ENCODE measurements at regions not wholly inside any gene's neighbourhood (a gene's known extent, or its start where the extent isn't known, plus 50 kb on each side); places are given as distances from the start of the nearest gene placed in this dataset.

DNA sequence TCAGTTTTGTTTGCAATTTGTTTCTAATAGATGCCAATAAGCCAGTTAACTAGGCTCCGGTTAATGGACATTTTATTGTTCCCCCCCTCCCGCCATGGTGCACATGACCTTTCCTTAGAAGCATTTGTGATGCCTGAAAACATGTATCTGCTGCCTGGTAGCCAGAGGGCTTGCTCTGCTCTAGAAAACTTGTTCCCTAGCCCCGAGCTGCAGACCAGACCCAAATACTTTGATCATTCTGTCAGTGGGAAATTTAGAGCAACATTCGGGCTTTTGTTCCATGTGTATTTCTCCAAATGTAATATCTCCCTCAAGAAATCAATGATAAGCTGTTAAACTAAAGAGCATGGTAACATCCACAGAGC, 104.7 kb downstream of the EVX1 start:
- peak; percentile 48 to 55 for DNase-seq
- WGBS (ENCODE audit: extremely low coverage, insufficient coverage, insufficient read length), result no CpG with 5 or more reads among the region's 4 CpGs
- Histone ChIP-seq H3K4me3 (ENCODE audit: low read depth, low read length) (no peak overlapping the region), H2BK120ac (ENCODE audit: insufficient read depth, low read length, poor library complexity) (peak overlapping the region; percentile 96), H4K12ac (ENCODE audit: low read depth, low read length) (no peak overlapping the region), H2BK5ac (ENCODE audit: low read depth, low read length, poor library complexity) (peak overlapping the region; percentile 98), H3K18ac (ENCODE audit: low read length) (no peak overlapping the region), H3K9ac (ENCODE audit: low read length) (no peak overlapping the region), H3K79me1 (ENCODE audit: low read length) (peaks cover 26% of the 10 kb centered on the region), H3K27ac (ENCODE audit: low read depth, low read length) (peak overlapping the region; percentile 96), H2AK5ac (ENCODE audit: low read length) (no peak overlapping the region), H4K8ac (ENCODE audit: low read depth, low read length) (peak overlapping the region; percentile 69), H3K36me3 (ENCODE audit: control insufficient read depth in 1 of 2, insufficient read depth in 2 of 2, low read length in 2 of 2) (no peaks in the 10 kb centered on the region), H2BK12ac (ENCODE audit: low read length) (peak overlapping the region; percentile 56), H3K4me2 (ENCODE audit: low read length) (peak overlapping the region; percentile 18), H3K23ac (ENCODE audit: low read length) (no peak overlapping the region), H4K91ac (ENCODE audit: low read depth, low read length) (peak overlapping the region; percentile 87), H3K14ac (ENCODE audit: low read length) (peak overlapping the region; percentile 86), H2AFZ (ENCODE audit: insufficient read depth, low read length, poor library complexity) (no peak overlapping the region), H3K79me2 (ENCODE audit: control insufficient read depth, insufficient read depth, low read length, poor library complexity) (no peaks in the 10 kb centered on the region), H3K4me1 (ENCODE audit: control insufficient read depth in 1 of 2, insufficient read depth in 2 of 2, low read length in 2 of 2) (peaks cover 14 to 16% of the 10 kb centered on the region in 2 experiments), H3K9me3 (ENCODE audit: insufficient read depth, low read depth, low read length) (no peaks in the 10 kb centered on the region), H3K27me3 (ENCODE audit: insufficient read depth, low read length) (no peaks in the 10 kb centered on the region), H3K4ac (ENCODE audit: low read depth, low read length) (peak overlapping the region; percentile 29)

DNA sequence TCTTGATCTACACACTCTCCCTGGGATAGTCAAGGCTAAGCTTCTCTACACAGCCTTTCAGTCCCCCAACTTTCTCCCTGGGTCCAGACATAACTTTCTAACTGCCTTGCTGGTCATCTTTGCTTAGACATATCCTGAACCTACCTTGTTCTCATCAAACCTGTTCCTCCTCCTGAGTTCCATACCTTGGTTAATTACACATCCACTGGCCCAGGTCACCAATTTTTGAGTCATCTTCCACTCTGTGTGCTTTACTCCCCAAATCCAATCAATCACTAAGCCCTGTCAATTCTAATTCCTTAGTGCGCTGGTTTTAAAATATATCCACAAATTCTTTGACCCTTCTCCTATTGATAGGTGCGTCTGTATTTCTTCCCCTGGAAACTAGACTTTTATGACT, 107.0 kb downstream of the EVX1 start:
- H3K4me3 ChIP-seq (ENCODE audit: low read depth, low read length), result no peak overlapping the region
- H3K9me3 ChIP-seq (ENCODE audit: insufficient read depth, low read depth, low read length), result no peaks in the 10 kb centered on the region
- H3K79me2 ChIP-seq (ENCODE audit: control insufficient read depth, insufficient read depth, low read length, poor library complexity), result no peaks in the 10 kb centered on the region
- peak overlapping the region; percentile 87 for H2BK5ac ChIP-seq (ENCODE audit: low read depth, low read length, poor library complexity)
- H3K14ac ChIP-seq (ENCODE audit: low read length), result no peak overlapping the region
- no peak overlapping the region for H3K23ac ChIP-seq (ENCODE audit: low read length)
- H2AK5ac ChIP-seq (ENCODE audit: low read length), result no peak overlapping the region
- H3K9ac ChIP-seq (ENCODE audit: low read length), result no peak overlapping the region
- H4K8ac ChIP-seq (ENCODE audit: low read depth, low read length), result no peak overlapping the region
- H3K27ac ChIP-seq (ENCODE audit: low read depth, low read length), result no peak overlapping the region
- peaks cover 24% of the 10 kb centered on the region for H3K79me1 ChIP-seq (ENCODE audit: low read length)
- H3K27me3 ChIP-seq (ENCODE audit: insufficient read depth, low read length), result no peaks in the 10 kb centered on the region
- H4K12ac ChIP-seq (ENCODE audit: low read depth, low read length), result no peak overlapping the region
- peak overlapping the region; percentile 99 for H2BK12ac ChIP-seq (ENCODE audit: low read length)
- peaks cover 14 to 16% of the 10 kb centered on the region in 2 experiments for H3K4me1 ChIP-seq (ENCODE audit: control insufficient read depth in 1 of 2, insufficient read depth in 2 of 2, low read length in 2 of 2)
- no peak overlapping the region for H3K18ac ChIP-seq (ENCODE audit: low read length)
- H3K4ac ChIP-seq (ENCODE audit: low read depth, low read length), result no peak overlapping the region
- H3K36me3 ChIP-seq (ENCODE audit: control insufficient read depth in 1 of 2, insufficient read depth in 2 of 2, low read length in 2 of 2), result no peaks in the 10 kb centered on the region
- peak overlapping the region; percentile 94 for H4K91ac ChIP-seq (ENCODE audit: low read depth, low read length)
- WGBS (ENCODE audit: extremely low coverage, insufficient coverage, insufficient read length), result no CpG with 5 or more reads among the region's 2 CpGs
- peak overlapping the region; percentile 93 for H2BK120ac ChIP-seq (ENCODE audit: insufficient read depth, low read length, poor library complexity)
- H3K4me2 ChIP-seq (ENCODE audit: low read length), result no peak overlapping the region
- no peak overlapping the region for H2AFZ ChIP-seq (ENCODE audit: insufficient read depth, low read length, poor library complexity)
- DNase-seq, result peak in 1 of 2 donors; percentile 16

GRCh38 chr7:27351137-27351536, 108.5 kb downstream of the EVX1 start:
- Histone ChIP-seq H3K9ac (ENCODE audit: low read length) (no peak overlapping the region), H4K12ac (ENCODE audit: low read depth, low read length) (no peak overlapping the region), H3K79me2 (ENCODE audit: control insufficient read depth, insufficient read depth, low read length, poor library complexity) (no peaks in the 10 kb centered on the region), H3K18ac (ENCODE audit: low read length) (no peak overlapping the region), H3K23ac (ENCODE audit: low read length) (no peak overlapping the region), H3K4me1 (ENCODE audit: control insufficient read depth in 1 of 2, insufficient read depth in 2 of 2, low read length in 2 of 2) (peaks cover 14 to 16% of the 10 kb centered on the region in 2 experiments), H3K27me3 (ENCODE audit: insufficient read depth, low read length) (no peaks in the 10 kb centered on the region), H3K14ac (ENCODE audit: low read length) (no peak overlapping the region), H2BK120ac (ENCODE audit: insufficient read depth, low read length, poor library complexity) (no peak overlapping the region), H3K9me3 (ENCODE audit: insufficient read depth, low read depth, low read length) (no peaks in the 10 kb centered on the region), H4K91ac (ENCODE audit: low read depth, low read length) (no peak overlapping the region), H3K4ac (ENCODE audit: low read depth, low read length) (no peak overlapping the region), H3K79me1 (ENCODE audit: low read length) (peaks cover 24% of the 10 kb centered on the region), H4K8ac (ENCODE audit: low read depth, low read length) (no peak overlapping the region), H3K36me3 (ENCODE audit: control insufficient read depth in 1 of 2, insufficient read depth in 2 of 2, low read length in 2 of 2) (no peaks in the 10 kb centered on the region), H2AK5ac (ENCODE audit: low read length) (no peak overlapping the region), H3K4me3 (ENCODE audit: low read depth, low read length) (no peak overlapping the region), H3K4me2 (ENCODE audit: low read length) (no peak overlapping the region), H2AFZ (ENCODE audit: insufficient read depth, low read length, poor library complexity) (no peak overlapping the region), H2BK5ac (ENCODE audit: low read depth, low read length, poor library complexity) (no peak overlapping the region), H2BK12ac (ENCODE audit: low read length) (no peak overlapping the region), H3K27ac (ENCODE audit: low read depth, low read length) (no peak overlapping the region)
- no CpG with 5 or more reads among the region's 5 CpGs for WGBS (ENCODE audit: extremely low coverage, insufficient coverage, insufficient read length)
- DNase-seq, result no peak

DNA sequence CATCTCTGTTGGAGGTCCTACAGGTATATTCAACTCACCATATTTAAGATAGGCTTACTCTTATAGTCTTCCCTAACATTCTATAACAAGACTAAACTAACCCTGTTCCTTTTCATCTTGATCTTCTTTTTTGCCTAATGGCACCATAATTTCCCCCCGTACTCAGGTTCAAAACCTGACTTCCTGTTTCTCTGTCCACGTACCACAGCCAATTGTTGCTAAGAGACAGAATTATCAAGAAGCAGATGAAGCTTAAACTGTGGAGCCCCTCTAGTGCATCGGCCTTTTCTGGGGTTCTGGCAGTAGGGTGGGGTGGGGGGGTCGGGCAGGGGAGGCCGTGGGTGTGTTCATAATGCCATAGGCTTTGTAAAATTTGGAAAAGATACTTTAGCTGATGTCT, 109.2 kb downstream of the EVX1 start:
- Histone ChIP-seq H2AK5ac (ENCODE audit: low read length) (no peak overlapping the region), H3K9ac (ENCODE audit: low read length) (no peak overlapping the region), H3K14ac (ENCODE audit: low read length) (no peak overlapping the region), H4K8ac (ENCODE audit: low read depth, low read length) (no peak overlapping the region), H3K79me1 (ENCODE audit: low read length) (peaks cover 21% of the 10 kb centered on the region), H2BK12ac (ENCODE audit: low read length) (peak overlapping the region; percentile 38), H4K12ac (ENCODE audit: low read depth, low read length) (no peak overlapping the region), H3K4me2 (ENCODE audit: low read length) (no peak overlapping the region), H2AFZ (ENCODE audit: insufficient read depth, low read length, poor library complexity) (no peak overlapping the region), H2BK5ac (ENCODE audit: low read depth, low read length, poor library complexity) (no peak overlapping the region), H3K79me2 (ENCODE audit: control insufficient read depth, insufficient read depth, low read length, poor library complexity) (no peaks in the 10 kb centered on the region), H3K27ac (ENCODE audit: low read depth, low read length) (no peak overlapping the region), H3K4ac (ENCODE audit: low read depth, low read length) (no peak overlapping the region), H2BK120ac (ENCODE audit: insufficient read depth, low read length, poor library complexity) (no peak overlapping the region), H3K9me3 (ENCODE audit: insufficient read depth, low read depth, low read length) (no peaks in the 10 kb centered on the region), H3K4me1 (ENCODE audit: control insufficient read depth in 1 of 2, insufficient read depth in 2 of 2, low read length in 2 of 2) (peaks cover 14 to 16% of the 10 kb centered on the region in 2 experiments), H3K18ac (ENCODE audit: low read length) (no peak overlapping the region), H4K91ac (ENCODE audit: low read depth, low read length) (no peak overlapping the region), H3K27me3 (ENCODE audit: insufficient read depth, low read length) (no peaks in the 10 kb centered on the region), H3K23ac (ENCODE audit: low read length) (no peak overlapping the region), H3K36me3 (ENCODE audit: control insufficient read depth in 1 of 2, insufficient read depth in 2 of 2, low read length in 2 of 2) (no peaks in the 10 kb centered on the region), H3K4me3 (ENCODE audit: low read depth, low read length) (no peak overlapping the region)
- WGBS (ENCODE audit: extremely low coverage, insufficient coverage, insufficient read length), result no CpG with 5 or more reads among the region's 5 CpGs
- no peak for DNase-seq

All from trophoblast cell (in vitro differentiated cells and primary cell).